ENCODE measurements at regions not wholly inside any gene's neighbourhood (a gene's known extent, or its start where the extent isn't known, plus 50 kb on each side); places are given as distances from the start of the nearest gene placed in this dataset.
"Not testable (repeated sequence)": the region's sequence is repeated elsewhere in the genome, so short reads cannot be mapped to it uniquely, and the experiment has no call there.

DNA sequence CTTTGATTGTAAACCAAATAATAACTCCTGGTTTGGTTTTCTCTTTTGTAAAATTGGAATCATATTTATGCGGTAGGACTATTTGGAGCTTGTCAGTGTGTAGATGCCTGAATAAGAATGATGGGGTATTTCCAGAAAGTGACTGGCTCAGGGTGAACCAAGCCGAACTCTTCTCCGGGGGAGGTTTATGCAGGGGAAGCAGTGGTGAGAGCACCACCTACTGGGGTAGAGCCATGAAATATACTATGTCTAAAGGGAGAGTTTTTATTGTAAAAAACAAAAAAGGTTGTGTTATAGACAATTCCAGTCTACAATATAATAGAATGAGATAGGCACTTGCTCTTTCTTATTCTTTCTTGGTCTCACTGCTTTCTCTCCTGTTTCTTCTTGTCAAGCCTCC, 222.9 kb upstream of the SLC16A7 start:
- H3K9me3 ChIP-seq = no peaks in the 10 kb centered on the region
- no peak for DNase-seq
- no peaks in the 10 kb centered on the region for H3K27me3 ChIP-seq
- H3K27ac ChIP-seq = no peak overlapping the region
- 32 to 38% methylated on average over 3 of the region's 3 CpGs for WGBS, 2 donors
- no peak overlapping the region for H3K4me3 ChIP-seq
- intact Hi-C loops (cut with DNase I) = no loop called here
- TF ChIP-seq, protein P1, sequence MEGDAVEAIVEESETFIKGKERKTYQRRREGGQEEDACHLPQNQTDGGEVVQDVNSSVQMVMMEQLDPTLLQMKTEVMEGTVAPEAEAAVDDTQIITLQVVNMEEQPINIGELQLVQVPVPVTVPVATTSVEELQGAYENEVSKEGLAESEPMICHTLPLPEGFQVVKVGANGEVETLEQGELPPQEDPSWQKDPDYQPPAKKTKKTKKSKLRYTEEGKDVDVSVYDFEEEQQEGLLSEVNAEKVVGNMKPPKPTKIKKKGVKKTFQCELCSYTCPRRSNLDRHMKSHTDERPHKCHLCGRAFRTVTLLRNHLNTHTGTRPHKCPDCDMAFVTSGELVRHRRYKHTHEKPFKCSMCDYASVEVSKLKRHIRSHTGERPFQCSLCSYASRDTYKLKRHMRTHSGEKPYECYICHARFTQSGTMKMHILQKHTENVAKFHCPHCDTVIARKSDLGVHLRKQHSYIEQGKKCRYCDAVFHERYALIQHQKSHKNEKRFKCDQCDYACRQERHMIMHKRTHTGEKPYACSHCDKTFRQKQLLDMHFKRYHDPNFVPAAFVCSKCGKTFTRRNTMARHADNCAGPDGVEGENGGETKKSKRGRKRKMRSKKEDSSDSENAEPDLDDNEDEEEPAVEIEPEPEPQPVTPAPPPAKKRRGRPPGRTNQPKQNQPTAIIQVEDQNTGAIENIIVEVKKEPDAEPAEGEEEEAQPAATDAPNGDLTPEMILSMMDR (IDR thresholded peaks at IDR 0.05) = no peak
- H3K36me3 ChIP-seq = no peaks in the 10 kb centered on the region
- peak in 3 of 4 donors; percentile 53 to 63 (median 56) for ATAC-seq
- no peak for FAIRE-seq
- H3K4me1 ChIP-seq = peaks cover 5 to 11% (median 5%) of the 10 kb centered on the region in 3 donors

DNA sequence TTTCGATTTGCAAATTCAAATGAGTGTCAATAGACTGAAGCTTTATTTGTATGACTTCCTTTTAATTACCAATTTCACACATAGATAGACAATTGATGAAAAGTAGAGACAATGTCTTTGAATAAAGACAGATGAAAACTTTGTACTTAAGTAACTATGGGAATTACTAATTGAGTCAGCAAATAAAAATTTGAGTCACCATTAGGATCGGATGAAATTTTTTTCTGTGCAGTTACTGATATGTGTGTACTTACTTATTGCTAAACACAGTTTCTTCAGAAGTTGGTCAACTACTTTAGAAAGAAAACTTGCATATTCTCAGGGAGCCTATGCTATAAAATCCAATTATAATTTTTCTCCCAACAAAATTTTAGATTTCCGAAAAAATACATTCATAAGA, 224.9 kb upstream of the SLC16A7 start:
- H3K36me3 ChIP-seq = no peaks in the 10 kb centered on the region
- WGBS, 2 donors = 87 to 90% methylated on average over 3 of the region's 3 CpGs
- no peaks in the 10 kb centered on the region for H3K27me3 ChIP-seq
- H3K9me3 ChIP-seq = no peaks in the 10 kb centered on the region
- peaks cover 7 to 12% (median 10%) of the 10 kb centered on the region in 3 donors for H3K4me1 ChIP-seq
- DNase-seq (no peak), ATAC-seq (no peak), FAIRE-seq (no peak)
- H3K27ac ChIP-seq = no peak overlapping the region
- intact Hi-C loops (cut with DNase I) = no loop called here
- no peak overlapping the region for H3K4me3 ChIP-seq
- TF ChIP-seq, protein P1 (IDR thresholded peaks at IDR 0.05) = no peak

DNA sequence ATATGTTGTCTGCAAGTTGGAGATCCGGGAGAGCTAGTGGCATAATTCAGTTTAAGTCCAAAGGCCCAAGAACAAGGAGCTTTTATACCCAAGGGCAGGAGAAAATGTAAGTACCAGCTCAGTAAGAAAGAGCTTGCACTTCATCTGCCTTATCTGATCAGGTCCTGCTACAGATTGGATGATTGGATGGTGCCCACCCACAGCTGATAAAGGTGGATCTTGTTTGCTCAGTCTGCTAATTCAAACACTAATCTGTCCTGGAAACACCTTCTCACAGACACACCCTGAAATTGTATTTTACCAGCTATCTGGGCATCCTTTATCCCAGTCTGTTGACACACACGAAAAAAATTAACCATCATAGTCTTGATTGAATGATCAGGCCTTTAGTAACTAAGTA, 230.7 kb upstream of the SLC16A7 start:
- 87 to 89% methylated on average over 2 of the region's 2 CpGs for WGBS, 2 donors
- no peak for FAIRE-seq

DNA sequence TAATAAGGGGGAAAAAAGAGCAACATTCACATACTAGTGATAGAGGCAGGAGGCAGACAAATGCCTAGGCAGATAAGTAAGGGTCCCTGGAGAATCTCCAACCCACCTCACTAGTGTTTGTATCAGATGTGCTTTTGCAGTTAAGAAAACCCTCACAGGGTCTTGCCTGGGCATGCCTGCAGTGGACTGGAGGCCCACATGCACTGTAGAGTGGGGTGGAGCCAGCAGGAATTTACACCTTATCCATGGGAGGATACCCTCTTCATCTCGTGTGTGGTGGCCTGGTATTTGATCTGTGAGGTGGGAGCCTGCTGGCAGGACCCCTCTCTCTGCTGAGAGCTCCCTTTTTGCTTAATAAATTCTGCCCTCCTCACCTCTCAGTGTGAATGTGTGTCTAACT, 238.0 kb upstream of the SLC16A7 start:
- DNase-seq = no peak
- WGBS, 2 donors = 33 to 46% methylated on average over 1 of the region's 1 CpG
- Histone ChIP-seq H3K36me3 (no peaks in the 10 kb centered on the region), H3K4me1 (no peaks in the 10 kb centered on the region), H3K27me3 (peaks cover 0 to 5% (median 0%) of the 10 kb centered on the region in 4 donors), H3K27ac (no peak overlapping the region), H3K4me3 (no peak overlapping the region), H3K9me3 (no peaks in the 10 kb centered on the region)
- TF ChIP-seq, protein P1 (IDR thresholded peaks at IDR 0.05) = no peak
- no peak for ATAC-seq
- intact Hi-C loops (cut with DNase I) = no loop called here
- FAIRE-seq = no peak

More for the DNA sequence above, 230.7 kb upstream of the SLC16A7 start:
- ATAC-seq (no peak), DNase-seq (no peak)
- Histone ChIP-seq H3K27me3 (no peaks in the 10 kb centered on the region), H3K36me3 (no peaks in the 10 kb centered on the region), H3K4me3 (no peak overlapping the region), H3K4me1 (peaks cover 7 to 12% (median 10%) of the 10 kb centered on the region in 3 donors), H3K27ac (no peak overlapping the region), H3K9me3 (no peaks in the 10 kb centered on the region)
- intact Hi-C loops (cut with DNase I) = no loop called here
- TF ChIP-seq, protein P1 (IDR thresholded peaks at IDR 0.05) = no peak

DNA sequence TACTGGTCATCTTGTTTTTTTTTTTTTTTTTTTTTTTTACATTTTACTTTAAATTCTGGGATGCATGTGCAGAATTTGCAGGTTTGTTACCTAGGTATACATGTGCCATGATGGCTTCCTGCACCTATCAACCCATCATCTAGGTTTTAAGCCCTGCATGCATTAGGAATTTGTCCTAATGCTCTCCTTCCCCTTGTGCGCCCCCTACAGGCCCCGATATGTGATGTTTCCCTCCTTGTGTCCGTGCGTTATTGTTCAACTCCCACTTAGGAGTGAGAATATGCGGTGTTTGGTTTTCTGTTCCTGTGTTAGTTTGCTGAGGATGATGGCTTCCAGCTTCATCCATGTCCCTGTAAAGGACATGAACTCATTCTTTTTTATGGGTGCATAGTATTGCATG, 249.6 kb upstream of the SLC16A7 start:
- H3K4me1 ChIP-seq; intact Hi-C loops (cut with DNase I); ATAC-seq; H3K9me3 ChIP-seq; DNase-seq; H3K27ac ChIP-seq; H3K27me3 ChIP-seq; H3K36me3 ChIP-seq; H3K4me3 ChIP-seq; FAIRE-seq: not testable (repeated sequence)
- 53 to 54% methylated on average over 5 of the region's 5 CpGs for WGBS, 2 donors

All from pancreas (tissue), 10 donors.